ENCODE measurements at regions not wholly inside any gene's neighbourhood (a gene's known extent, or its start where the extent isn't known, plus 50 kb on each side); places are given as distances from the start of the nearest gene placed in this dataset.

- no peak overlapping the region for H3K4me3 ChIP-seq (ENCODE audit: low read depth, low read length)
- H3K4me3 Mint-ChIP-seq = no peak overlapping the region
- no peaks in the 10 kb centered on the region for H3K36me3 ChIP-seq (ENCODE audit: control insufficient read depth, insufficient read depth, low read length)
- H3K36me3 Mint-ChIP-seq = no peaks in the 10 kb centered on the region
- DNase-seq (no peak), ATAC-seq (ENCODE audit: low read depth in 2 of 2) (no peak)
- H3K27ac Mint-ChIP-seq = no peak overlapping the region
- H3K27ac ChIP-seq (ENCODE audit: insufficient read depth, low read length, poor library complexity, severe bottlenecking) = no peak overlapping the region
- peaks cover 2% of the 10 kb centered on the region for H3K27me3 ChIP-seq (ENCODE audit: control insufficient read depth, insufficient read depth, low read length)
- H3K27me3 Mint-ChIP-seq = peaks cover 13% of the 10 kb centered on the region
- H3K9me3 ChIP-seq (ENCODE audit: control insufficient read depth in 2 of 2, low read length in 2 of 2) = no peaks in the 10 kb centered on the region
- no peaks in the 10 kb centered on the region for H3K4me1 Mint-ChIP-seq
- no peaks in the 10 kb centered on the region for H3K4me1 ChIP-seq (ENCODE audit: control insufficient read depth, insufficient read depth, low read length, poor library complexity, severe bottlenecking)
- no peaks in the 10 kb centered on the region for H3K9me3 Mint-ChIP-seq
Measured at GRCh38 chr2:236886456-236886855, 199.2 kb upstream of the COPS8 start.

GRCh38 chr2:236887531-236887930, 198.2 kb upstream of the COPS8 start:
- Mint-ChIP-seq H3K27ac (no peak overlapping the region), H3K36me3 (no peaks in the 10 kb centered on the region), H3K9me3 (no peaks in the 10 kb centered on the region), H3K4me1 (no peaks in the 10 kb centered on the region), H3K4me3 (no peak overlapping the region), H3K27me3 (peaks cover 13% of the 10 kb centered on the region)
- Histone ChIP-seq H3K27me3 (ENCODE audit: control insufficient read depth, insufficient read depth, low read length) (peaks cover 2% of the 10 kb centered on the region), H3K4me1 (ENCODE audit: control insufficient read depth, insufficient read depth, low read length, poor library complexity, severe bottlenecking) (no peaks in the 10 kb centered on the region), H3K4me3 (ENCODE audit: low read depth, low read length) (no peak overlapping the region), H3K36me3 (ENCODE audit: control insufficient read depth, insufficient read depth, low read length) (no peaks in the 10 kb centered on the region), H3K27ac (ENCODE audit: insufficient read depth, low read length, poor library complexity, severe bottlenecking) (no peak overlapping the region), H3K9me3 (ENCODE audit: control insufficient read depth in 2 of 2, low read length in 2 of 2) (no peaks in the 10 kb centered on the region)
- DNase-seq (no peak), ATAC-seq (ENCODE audit: low read depth in 2 of 2) (no peak)

GRCh38 chr2:236887953-236888793, 197.5 kb upstream of the COPS8 start:
- no peak overlapping the region for H3K27ac ChIP-seq (ENCODE audit: insufficient read depth, low read length, poor library complexity, severe bottlenecking)
- Mint-ChIP-seq H3K9me3 (no peaks in the 10 kb centered on the region), H3K4me1 (no peaks in the 10 kb centered on the region), H3K27me3 (peaks cover 16% of the 10 kb centered on the region), H3K36me3 (no peaks in the 10 kb centered on the region), H3K27ac (no peak overlapping the region), H3K4me3 (no peak overlapping the region)
- no peaks in the 10 kb centered on the region for H3K9me3 ChIP-seq (ENCODE audit: control insufficient read depth in 2 of 2, low read length in 2 of 2)
- no peaks in the 10 kb centered on the region for H3K4me1 ChIP-seq (ENCODE audit: control insufficient read depth, insufficient read depth, low read length, poor library complexity, severe bottlenecking)
- H3K36me3 ChIP-seq (ENCODE audit: control insufficient read depth, insufficient read depth, low read length) = no peaks in the 10 kb centered on the region
- no peak for DNase-seq
- no peak overlapping the region for H3K4me3 ChIP-seq (ENCODE audit: low read depth, low read length)
- H3K27me3 ChIP-seq (ENCODE audit: control insufficient read depth, insufficient read depth, low read length) = peaks cover 2% of the 10 kb centered on the region
- ATAC-seq (ENCODE audit: low read depth in 2 of 2) = no peak

GRCh38 chr2:236888794-236889780, 196.6 kb upstream of the COPS8 start:
- no peak overlapping the region for H3K4me3 ChIP-seq (ENCODE audit: low read depth, low read length)
- Mint-ChIP-seq H3K27me3 (peaks cover 17% of the 10 kb centered on the region), H3K4me1 (no peaks in the 10 kb centered on the region), H3K36me3 (no peaks in the 10 kb centered on the region), H3K27ac (no peak overlapping the region), H3K4me3 (no peak overlapping the region), H3K9me3 (no peaks in the 10 kb centered on the region)
- no peaks in the 10 kb centered on the region for H3K4me1 ChIP-seq (ENCODE audit: control insufficient read depth, insufficient read depth, low read length, poor library complexity, severe bottlenecking)
- DNase-seq = no peak
- ATAC-seq (ENCODE audit: low read depth in 2 of 2) = no peak
- no peaks in the 10 kb centered on the region for H3K36me3 ChIP-seq (ENCODE audit: control insufficient read depth, insufficient read depth, low read length)
- peaks cover 2% of the 10 kb centered on the region for H3K27me3 ChIP-seq (ENCODE audit: control insufficient read depth, insufficient read depth, low read length)
- no peaks in the 10 kb centered on the region for H3K9me3 ChIP-seq (ENCODE audit: control insufficient read depth in 2 of 2, low read length in 2 of 2)
- H3K27ac ChIP-seq (ENCODE audit: insufficient read depth, low read length, poor library complexity, severe bottlenecking) = no peak overlapping the region

GRCh38 chr2:236889791-236890704, 195.6 kb upstream of the COPS8 start:
- Mint-ChIP-seq H3K36me3 (no peaks in the 10 kb centered on the region), H3K4me1 (no peaks in the 10 kb centered on the region), H3K9me3 (no peaks in the 10 kb centered on the region), H3K27ac (no peak overlapping the region), H3K4me3 (no peak overlapping the region), H3K27me3 (peaks cover 17% of the 10 kb centered on the region)
- H3K4me1 ChIP-seq (ENCODE audit: control insufficient read depth, insufficient read depth, low read length, poor library complexity, severe bottlenecking) = no peaks in the 10 kb centered on the region
- no peaks in the 10 kb centered on the region for H3K36me3 ChIP-seq (ENCODE audit: control insufficient read depth, insufficient read depth, low read length)
- no peak overlapping the region for H3K4me3 ChIP-seq (ENCODE audit: low read depth, low read length)
- ATAC-seq (ENCODE audit: low read depth in 2 of 2) = no peak
- no peak overlapping the region for H3K27ac ChIP-seq (ENCODE audit: insufficient read depth, low read length, poor library complexity, severe bottlenecking)
- no peaks in the 10 kb centered on the region for H3K9me3 ChIP-seq (ENCODE audit: control insufficient read depth in 2 of 2, low read length in 2 of 2)
- DNase-seq = no peak
- peaks cover 2% of the 10 kb centered on the region for H3K27me3 ChIP-seq (ENCODE audit: control insufficient read depth, insufficient read depth, low read length)

- peaks cover 22% of the 10 kb centered on the region for H3K27me3 Mint-ChIP-seq
- Histone ChIP-seq H3K4me3 (ENCODE audit: low read depth, low read length) (no peak overlapping the region), H3K27me3 (ENCODE audit: control insufficient read depth, insufficient read depth, low read length) (no peaks in the 10 kb centered on the region), H3K27ac (ENCODE audit: insufficient read depth, low read length, poor library complexity, severe bottlenecking) (no peak overlapping the region), H3K9me3 (ENCODE audit: control insufficient read depth in 2 of 2, low read length in 2 of 2) (no peaks in the 10 kb centered on the region), H3K4me1 (ENCODE audit: control insufficient read depth, insufficient read depth, low read length, poor library complexity, severe bottlenecking) (no peaks in the 10 kb centered on the region), H3K36me3 (ENCODE audit: control insufficient read depth, insufficient read depth, low read length) (no peaks in the 10 kb centered on the region)
- no peaks in the 10 kb centered on the region for H3K4me1 Mint-ChIP-seq
- DNase-seq (no peak), ATAC-seq (ENCODE audit: low read depth in 2 of 2) (no peak)
- H3K9me3 Mint-ChIP-seq = no peaks in the 10 kb centered on the region
- H3K4me3 Mint-ChIP-seq = no peak overlapping the region
- no peaks in the 10 kb centered on the region for H3K36me3 Mint-ChIP-seq
- H3K27ac Mint-ChIP-seq = no peak overlapping the region
Measured at GRCh38 chr2:236892721-236893120, 193.0 kb upstream of the COPS8 start.

GRCh38 chr2:236894791-236895190, 190.9 kb upstream of the COPS8 start:
- Mint-ChIP-seq H3K4me3 (no peak overlapping the region), H3K36me3 (no peaks in the 10 kb centered on the region), H3K4me1 (no peaks in the 10 kb centered on the region), H3K27ac (no peak overlapping the region), H3K27me3 (peaks cover 18% of the 10 kb centered on the region), H3K9me3 (no peaks in the 10 kb centered on the region)
- no peak overlapping the region for H3K4me3 ChIP-seq (ENCODE audit: low read depth, low read length)
- H3K36me3 ChIP-seq (ENCODE audit: control insufficient read depth, insufficient read depth, low read length) = no peaks in the 10 kb centered on the region
- DNase-seq = no peak
- H3K9me3 ChIP-seq (ENCODE audit: control insufficient read depth in 2 of 2, low read length in 2 of 2) = no peaks in the 10 kb centered on the region
- H3K4me1 ChIP-seq (ENCODE audit: control insufficient read depth, insufficient read depth, low read length, poor library complexity, severe bottlenecking) = no peaks in the 10 kb centered on the region
- no peak for ATAC-seq (ENCODE audit: low read depth in 2 of 2)
- no peaks in the 10 kb centered on the region for H3K27me3 ChIP-seq (ENCODE audit: control insufficient read depth, insufficient read depth, low read length)
- no peak overlapping the region for H3K27ac ChIP-seq (ENCODE audit: insufficient read depth, low read length, poor library complexity, severe bottlenecking)

All from CD4-positive, CD25-positive, alpha-beta regulatory T cell (primary cell).